Stomach (tissue), 8 donors: ENCODE measurements at regions not wholly inside any gene's neighbourhood (a gene's known extent, or its start where the extent isn't known, plus 50 kb on each side); places are given as distances from the start of the nearest gene placed in this dataset.

ENCODE experiments used
- DNase-seq, 2 donors: peaks; one replicate each; pipeline versions ENCODE4 v3.0.0 to v3.0.0-alpha.2; 2013 to 2019
- H3K27ac ChIP-seq, 5 donors: fragments of 200-600 bp in 4 of 5; sonication (generic) in 4 of 5; one replicate each; pipeline ENCODE4 v1.5.1; 2013 to 2019; ENCODE audit warnings: mild to moderate bottlenecking in 1 of 5, moderate library complexity in 1 of 5
- H3K27me3 ChIP-seq, 3 donors: fragments of 200-600 bp; sonication (generic); one replicate each; pipeline ENCODE4 v1.5.1; 2017 to 2019; ENCODE audit warnings: mixed run types in 1 of 3
- H3K36me3 ChIP-seq, 4 donors: fragments of 200-600 bp; sonication (generic); 1 replicate in 3 of 4; 2 replicates in 1 of 4; pipeline ENCODE4 v1.5.1; 2016 to 2019
- H3K4me1 ChIP-seq, 4 donors: fragments of 200-600 bp; sonication (generic); one replicate each; pipeline ENCODE4 v1.5.1; 2016 to 2019
- H3K4me3 ChIP-seq, 4 donors: fragments of 200-600 bp; sonication (generic) in 3 of 4; one replicate each; pipeline ENCODE4 v1.5.1; 2016 to 2019; ENCODE audit warnings: mild to moderate bottlenecking in 1 of 4
- H3K9me3 ChIP-seq, 4 donors: fragments of 200-600 bp; sonication (generic); one replicate each; pipeline ENCODE4 v1.5.1; 2016 to 2019
- EP300 ChIP-seq: sonication (generic); formaldehyde crosslinking; IDR thresholded peaks from one replicate; pipeline ENCODE4 v1.6.1; 2017; ENCODE audit warnings: antibody characterized with exemption
- POLR2A ChIP-seq, 4 donors: fragments of 450-650 bp; IDR thresholded peaks; one replicate each; pipeline ENCODE4 v1.6.1; 2016; ENCODE audit warnings: antibody characterized with exemption in 4 of 4, control low read depth in 2 of 4, mild to moderate bottlenecking in 1 of 4, moderate library complexity in 1 of 4
- POLR2AphosphoS5 ChIP-seq, 3 donors: sonication (generic); formaldehyde crosslinking; IDR thresholded peaks; one replicate each; pipeline ENCODE4 v1.6.1; 2016; ENCODE audit warnings: antibody characterized with exemption in 3 of 3
- WGBS, 5 donors: extraction: QIAGEN DNeasy Blood & Tissue Kit in 3 of 5; methylation state at CpG; one replicate each; pipeline versions ENCODE4 v1.1.5 to v1.1.7; 2013 to 2018; 5-methylcytosine and 5-hydroxymethylcytosine counted together
- intact Hi-C: fragments of 100-400 bp; cut with DNase I; formaldehyde crosslinking; loops from one replicate; pipeline ENCODE4 v1.15.1; 2023; ENCODE audit warnings: low total_unique reads
- TF ChIP-seq, protein P1 (sequence below), 7 experiments: fragments of 450-650 bp in 4 of 7; fragments of 200-600 bp in 3 of 7; sonication (generic) in 3 of 7; IDR thresholded peaks; one replicate each; pipeline ENCODE4 v1.5.1; 2016 to 2019; ENCODE audit warnings: antibody characterized with exemption in 7 of 7, control low read depth in 2 of 7, mild to moderate bottlenecking in 1 of 7
- donor health status: healthy with polysubstance abuse.
- donor health status: Bipolar disorder and iron deficiency.
- donor health status: healthy.

DNA sequence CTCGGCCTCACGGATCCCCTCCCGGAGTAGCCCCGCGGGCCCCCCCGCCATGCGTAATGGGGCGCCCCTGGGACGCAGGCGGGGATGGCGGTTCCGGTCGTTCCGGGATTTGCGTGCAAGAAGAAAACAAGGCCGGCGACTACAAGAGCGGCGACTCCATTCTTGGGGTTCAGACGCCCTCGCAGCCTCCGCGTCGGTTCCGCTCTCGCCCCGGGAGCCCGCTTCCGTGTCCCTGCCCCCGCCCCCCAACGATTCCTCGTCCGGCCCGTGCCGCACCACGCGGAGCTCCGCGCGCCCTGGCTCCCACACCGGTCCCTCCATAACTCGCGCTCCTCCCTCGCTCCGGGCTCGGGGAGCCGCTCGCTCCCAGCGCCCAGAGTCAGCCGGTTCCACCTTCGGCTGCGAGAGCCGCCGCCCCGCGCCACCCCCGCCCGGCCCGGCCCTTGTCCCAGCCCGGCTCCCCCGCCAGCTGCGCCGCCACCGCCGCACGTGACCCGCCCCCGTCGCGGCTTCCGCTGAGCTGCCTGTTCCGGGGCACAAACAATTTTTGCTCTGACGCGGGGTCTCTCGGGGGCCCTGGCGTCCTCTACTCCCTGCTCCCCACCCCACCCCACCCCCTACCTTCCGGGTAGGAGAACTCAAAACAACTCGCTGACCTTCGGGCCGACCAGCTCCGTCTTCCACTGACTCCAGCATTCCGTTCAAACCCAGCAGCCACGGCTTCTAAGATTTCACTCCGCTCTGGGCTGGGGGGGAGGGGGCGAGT is 78.8 kb upstream of the BCOR start:
- peak overlapping the region; percentile 46 to 57 (median 52) for H3K4me3 ChIP-seq

DNA sequence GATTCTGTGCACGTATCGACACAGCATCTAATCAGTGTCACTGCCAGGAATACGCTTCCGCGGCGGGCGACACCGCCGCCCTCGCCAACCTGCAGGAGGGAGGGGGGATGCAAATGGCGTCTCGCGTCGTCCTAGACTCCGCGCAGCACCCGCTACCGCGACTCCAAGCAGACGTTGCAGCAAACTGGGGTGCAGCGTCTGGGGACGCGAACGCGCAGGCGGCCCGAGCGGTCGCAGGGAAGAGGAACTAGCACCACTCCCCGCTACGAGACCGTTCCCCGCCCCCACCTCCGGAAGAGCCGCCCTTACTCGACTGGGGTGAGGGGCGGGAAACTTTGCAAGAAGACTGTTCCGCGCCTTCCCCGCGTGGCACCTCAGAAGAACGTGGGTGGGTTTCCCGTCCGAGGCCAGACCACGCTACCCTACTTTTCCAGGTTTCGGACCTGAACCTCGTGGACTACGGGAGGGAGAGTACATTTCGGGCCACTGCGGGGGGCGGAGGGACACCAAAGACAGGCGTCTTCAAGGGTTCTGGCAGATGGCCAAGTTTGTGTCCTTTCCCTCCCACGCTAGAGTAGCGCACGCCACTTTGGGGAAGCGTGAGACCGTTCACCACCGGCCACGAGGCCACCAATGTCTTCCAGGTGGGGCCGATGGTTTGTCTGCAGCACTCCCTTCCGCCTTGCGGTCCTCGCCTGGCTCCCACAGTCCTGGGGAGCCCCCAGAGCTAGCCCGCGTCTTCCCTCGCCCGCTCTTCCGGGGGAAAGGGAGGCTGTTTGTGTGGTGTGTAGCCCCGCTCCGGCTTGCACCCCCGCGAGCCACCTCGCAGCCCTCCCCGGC is 78.0 kb upstream of the BCOR start:
- peaks cover 12 to 60% (median 30%) of the 10 kb centered on the region in 4 donors for H3K4me1 ChIP-seq
- peak overlapping the region; percentile 46 to 57 (median 52) for H3K4me3 ChIP-seq
- peaks cover 0 to 51% (median 9%) of the 10 kb centered on the region in 3 donors for H3K27me3 ChIP-seq
- TF ChIP-seq EP300 (no peak), POLR2A (IDR thresholded peaks at IDR 0.05) (no peak), POLR2AphosphoS5 (IDR thresholded peaks at IDR 0.05) (peak; percentile 3 to 52 (median 29))
- WGBS, 5 donors = 0 to 9% (median 7%) methylated on average over 16 to 74 of the region's 74 CpGs
- peak overlapping the region; percentile 96 to 99 (median 98) for H3K27ac ChIP-seq
- peak; percentile 65 to 88 for DNase-seq
- intact Hi-C loops = no loop called here
- H3K36me3 ChIP-seq = no peaks in the 10 kb centered on the region
- H3K9me3 ChIP-seq = peaks cover 0 to 23% (median 2%) of the 10 kb centered on the region in 4 donors

More for the DNA sequence above, 78.8 kb upstream of the BCOR start:
- peak; percentile 70 to 88 for DNase-seq
- TF ChIP-seq, protein P1, sequence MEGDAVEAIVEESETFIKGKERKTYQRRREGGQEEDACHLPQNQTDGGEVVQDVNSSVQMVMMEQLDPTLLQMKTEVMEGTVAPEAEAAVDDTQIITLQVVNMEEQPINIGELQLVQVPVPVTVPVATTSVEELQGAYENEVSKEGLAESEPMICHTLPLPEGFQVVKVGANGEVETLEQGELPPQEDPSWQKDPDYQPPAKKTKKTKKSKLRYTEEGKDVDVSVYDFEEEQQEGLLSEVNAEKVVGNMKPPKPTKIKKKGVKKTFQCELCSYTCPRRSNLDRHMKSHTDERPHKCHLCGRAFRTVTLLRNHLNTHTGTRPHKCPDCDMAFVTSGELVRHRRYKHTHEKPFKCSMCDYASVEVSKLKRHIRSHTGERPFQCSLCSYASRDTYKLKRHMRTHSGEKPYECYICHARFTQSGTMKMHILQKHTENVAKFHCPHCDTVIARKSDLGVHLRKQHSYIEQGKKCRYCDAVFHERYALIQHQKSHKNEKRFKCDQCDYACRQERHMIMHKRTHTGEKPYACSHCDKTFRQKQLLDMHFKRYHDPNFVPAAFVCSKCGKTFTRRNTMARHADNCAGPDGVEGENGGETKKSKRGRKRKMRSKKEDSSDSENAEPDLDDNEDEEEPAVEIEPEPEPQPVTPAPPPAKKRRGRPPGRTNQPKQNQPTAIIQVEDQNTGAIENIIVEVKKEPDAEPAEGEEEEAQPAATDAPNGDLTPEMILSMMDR (IDR thresholded peaks at IDR 0.05) = no peak
- TF ChIP-seq POLR2AphosphoS5 (IDR thresholded peaks at IDR 0.05) (peak in 1 of 3 donors; percentile 16), POLR2A (IDR thresholded peaks at IDR 0.05) (no peak), EP300 (no peak)
- Histone ChIP-seq H3K9me3 (peaks cover 0 to 23% (median 2%) of the 10 kb centered on the region in 4 donors), H3K27me3 (peaks cover 0 to 45% (median 9%) of the 10 kb centered on the region in 3 donors), H3K4me1 (peaks cover 12 to 52% (median 24%) of the 10 kb centered on the region in 4 donors), H3K27ac (peak overlapping the region; percentile 96 to 99 (median 98)), H3K36me3 (no peaks in the 10 kb centered on the region)
- 0 to 7% (median 1%) methylated on average over 12 to 81 of the region's 85 CpGs for WGBS, 5 donors
- intact Hi-C loops = no loop called here

DNA sequence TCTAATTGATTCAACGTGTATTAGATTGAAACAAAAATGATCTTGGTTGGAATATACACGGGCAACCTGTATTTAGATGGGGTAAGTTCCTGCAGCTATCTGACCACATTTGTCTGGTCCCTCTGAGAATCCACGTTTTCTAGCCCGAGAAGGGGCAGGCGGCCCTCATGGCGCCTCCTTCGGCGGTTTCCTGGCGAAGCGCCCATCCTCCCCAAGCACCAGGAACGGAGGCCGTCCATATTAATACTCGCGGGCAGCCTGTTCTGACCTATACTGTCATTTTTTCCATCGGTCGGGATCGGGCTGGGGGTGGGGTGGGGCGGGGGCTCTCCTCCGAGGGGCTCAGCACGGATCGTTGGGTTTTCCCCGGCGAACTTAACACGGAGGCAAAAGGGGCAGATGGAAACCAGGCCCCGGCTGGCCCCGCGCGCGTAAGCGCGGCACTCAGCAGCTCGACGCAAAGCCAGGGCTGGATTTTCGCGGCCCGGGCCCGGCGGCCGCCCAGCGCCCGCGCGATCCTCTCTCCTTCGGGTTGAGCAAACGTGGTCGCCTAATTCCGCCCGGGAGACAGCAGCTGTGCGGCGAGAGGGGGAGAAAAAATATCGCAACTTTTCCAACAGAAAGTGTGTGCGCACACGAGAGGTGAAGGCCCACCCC is 77.2 kb upstream of the BCOR start:
- H3K27me3 ChIP-seq = peaks cover 0 to 56% (median 15%) of the 10 kb centered on the region in 3 donors
- no peaks in the 10 kb centered on the region for H3K36me3 ChIP-seq
- H3K4me1 ChIP-seq = peaks cover 12 to 66% (median 33%) of the 10 kb centered on the region in 4 donors
- H3K9me3 ChIP-seq = peaks cover 0 to 23% (median 2%) of the 10 kb centered on the region in 4 donors
- H3K27ac ChIP-seq = peak overlapping the region; percentile 96 to 99 (median 98)
- peak overlapping the region; percentile 46 to 57 (median 52) for H3K4me3 ChIP-seq
- TF ChIP-seq POLR2A (IDR thresholded peaks at IDR 0.05) (no peak), POLR2AphosphoS5 (IDR thresholded peaks at IDR 0.05) (no peak), EP300 (no peak)
- TF ChIP-seq, protein P1 (IDR thresholded peaks at IDR 0.05) = no peak
- peak; percentile 51 to 82 for DNase-seq
- intact Hi-C loops = no loop called here
- 0 to 9% (median 2%) methylated on average over 27 to 49 of the region's 53 CpGs for WGBS, 5 donors

DNA sequence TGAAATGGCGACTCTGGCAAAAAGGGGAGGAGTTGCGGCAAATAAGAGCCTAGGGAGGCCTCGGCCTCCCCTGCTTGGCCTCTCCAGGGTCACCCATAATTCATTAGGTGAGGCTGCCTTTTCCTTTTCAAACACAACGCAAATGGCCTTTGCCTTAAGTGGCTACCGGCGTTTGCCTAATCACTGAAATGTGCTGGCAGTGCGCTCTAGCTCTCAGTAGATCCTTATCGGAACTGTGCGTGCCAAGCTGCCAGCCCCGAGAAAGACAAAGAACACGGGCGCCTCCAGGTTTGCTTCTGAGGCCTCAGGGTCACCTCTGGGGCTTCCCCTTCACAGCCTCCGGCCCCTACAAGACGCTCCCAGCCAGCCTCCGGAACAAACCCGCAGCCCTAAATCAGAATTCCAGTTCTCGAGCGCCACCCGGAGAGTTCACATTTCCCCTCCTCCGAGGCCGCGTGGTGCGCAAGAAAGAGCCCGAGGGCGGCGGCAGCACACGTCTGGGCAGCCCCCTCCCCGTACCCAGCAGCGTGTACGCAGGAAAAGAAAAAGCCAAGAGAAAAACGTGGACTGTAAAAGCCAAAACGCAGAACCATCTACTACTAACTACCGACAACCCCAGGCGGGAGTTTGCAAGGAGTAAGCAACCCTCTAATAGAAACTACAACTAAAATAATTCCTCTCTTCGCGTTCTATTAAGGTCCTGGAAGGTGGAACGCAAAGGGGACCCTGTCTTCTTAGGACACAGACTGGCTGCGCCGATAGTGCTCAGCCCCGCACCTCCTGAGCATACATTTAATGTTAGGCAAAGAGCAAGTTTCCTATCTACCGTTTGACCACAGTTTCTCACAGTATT is 76.5 kb upstream of the BCOR start:
- WGBS, 5 donors = 9 to 20% (median 9%) methylated on average over 27 to 41 of the region's 41 CpGs
- TF ChIP-seq POLR2AphosphoS5 (IDR thresholded peaks at IDR 0.05) (peak in 2 of 3 donors; percentile 42 to 57), POLR2A (IDR thresholded peaks at IDR 0.05) (no peak), EP300 (no peak)
- TF ChIP-seq, protein P1 (IDR thresholded peaks at IDR 0.05) = no peak
- H3K4me1 ChIP-seq = peaks cover 12 to 74% (median 37%) of the 10 kb centered on the region in 4 donors

More for the DNA sequence above, 76.5 kb upstream of the BCOR start:
- Histone ChIP-seq H3K9me3 (peaks cover 0 to 23% (median 2%) of the 10 kb centered on the region in 4 donors), H3K27me3 (peaks cover 0 to 60% (median 21%) of the 10 kb centered on the region in 3 donors), H3K27ac (peak overlapping the region; percentile 96 to 99 (median 98)), H3K4me3 (peak overlapping the region; percentile 46 to 57 (median 52)), H3K36me3 (no peaks in the 10 kb centered on the region)
- intact Hi-C loops = no loop called here
- peak; percentile 80 to 86 for DNase-seq
